Lung (tissue), 11 donors: ENCODE measurements at regions not wholly inside any gene's neighbourhood (a gene's known extent, or its start where the extent isn't known, plus 50 kb on each side); places are given as distances from the start of the nearest gene placed in this dataset.

Source experiments
- ATAC-seq: fragments of 200-7000 bp; cut with Tn5 transposase; one replicate; pipeline ENCODE4 v1.9.1; 2020; ENCODE audit warnings: moderate number of reproducible peaks; ENCODE audit not compliant: insufficient read depth, low FRiP score
- DNase-seq, 3 donors: peaks; one replicate each; pipeline ENCODE4 v3.0.0-alpha.2; 2013 to 2017
- H3K27ac ChIP-seq, 2 donors: one replicate each; pipeline ENCODE4 v1.5.1; 2013; ENCODE audit warnings: mild to moderate bottlenecking in 2 of 2, moderate library complexity in 2 of 2, control low read depth in 1 of 2, inconsistent platforms in 1 of 2, low read depth in 1 of 2, low read length in 1 of 2
- H3K27me3 ChIP-seq, 3 donors: one replicate each; pipeline ENCODE4 v1.5.1; 2013; ENCODE audit warnings: low read length in 2 of 3; ENCODE audit not compliant: control insufficient read depth in 3 of 3, insufficient read depth in 3 of 3
- H3K36me3 ChIP-seq, 4 donors: one replicate each; pipeline ENCODE4 v1.5.1; 2013; ENCODE audit warnings: low read length in 4 of 4, mild to moderate bottlenecking in 1 of 4, moderate library complexity in 1 of 4; ENCODE audit not compliant: control insufficient read depth in 4 of 4, insufficient read depth in 4 of 4
- H3K4me1 ChIP-seq, 5 donors: one replicate each; pipeline ENCODE4 v1.5.1; 2013; ENCODE audit warnings: low read length in 5 of 5, mild to moderate bottlenecking in 2 of 5, moderate library complexity in 1 of 5; ENCODE audit not compliant: control insufficient read depth in 5 of 5, insufficient read depth in 5 of 5
- H3K4me3 ChIP-seq: one replicate; pipeline ENCODE4 v1.5.1; 2013; ENCODE audit warnings: mild to moderate bottlenecking, control low read depth, moderate library complexity
- H3K9ac ChIP-seq, 2 donors: one replicate each; pipeline ENCODE4 v1.5.1; 2013; ENCODE audit warnings: low read length in 2 of 2, control low read depth in 1 of 2; ENCODE audit not compliant: insufficient read depth in 1 of 2
- H3K9me3 ChIP-seq, 4 donors: one replicate each; pipeline ENCODE4 v1.5.1; 2013; ENCODE audit warnings: low read length in 3 of 4, mild to moderate bottlenecking in 1 of 4, moderate library complexity in 1 of 4; ENCODE audit not compliant: control insufficient read depth in 4 of 4, insufficient read depth in 3 of 4
- CTCF ChIP-seq: IDR thresholded peaks from 2 replicates; pipeline ENCODE4 v1.5.1; 2012; ENCODE audit warnings: mild to moderate bottlenecking; ENCODE audit errors: control extremely low read depth, extremely low read depth
- WGBS, 2 donors: extraction: QIAGEN DNeasy Blood & Tissue Kit; methylation state at CpG; one replicate each; pipeline ENCODE4 v1.1.7; 2013; 5-methylcytosine and 5-hydroxymethylcytosine counted together
- donor health status: control.
- donor health status: control.
- donor health status: Bipolar disorder and iron deficiency.
- donor health status: healthy.
- donor health status: DM: yes; HTN: yes; CAD: no.

- DNase-seq, result peak in 2 of 3 donors; percentile 39 to 63
- no peaks in the 10 kb centered on the region for H3K36me3 ChIP-seq
- TF ChIP-seq CTCF, result no peak
- H3K4me3 ChIP-seq, result no peak overlapping the region
- 58 to 66% methylated on average over 11 of the region's 11 CpGs for WGBS, 2 donors
- H3K9me3 ChIP-seq, result peaks cover 0 to 2% (median 0%) of the 10 kb centered on the region in 4 donors
- no peak overlapping the region for H3K9ac ChIP-seq
- ATAC-seq, result no peak
- peaks cover 0 to 16% (median 0%) of the 10 kb centered on the region in 5 donors for H3K4me1 ChIP-seq
- H3K27ac ChIP-seq, result no peak overlapping the region
- H3K27me3 ChIP-seq, result no peaks in the 10 kb centered on the region
Measured at GRCh38 chr15:68503791-68504680, 72.1 kb upstream of the ITGA11 start.

- DNase-seq, result no peak
Measured at GRCh38 chr15:68504681-68505170, 72.8 kb upstream of the ITGA11 start.

GRCh38 chr15:68506071-68506470, 72.7 kb upstream of the CORO2B start:
- no peak for ATAC-seq
- no peak overlapping the region for H3K9ac ChIP-seq
- H3K27me3 ChIP-seq, result no peaks in the 10 kb centered on the region
- H3K36me3 ChIP-seq, result no peaks in the 10 kb centered on the region
- no peak for TF ChIP-seq CTCF
- H3K9me3 ChIP-seq, result peaks cover 0 to 2% (median 0%) of the 10 kb centered on the region in 4 donors
- H3K4me1 ChIP-seq, result peaks cover 0 to 13% (median 0%) of the 10 kb centered on the region in 5 donors
- H3K27ac ChIP-seq, result no peak overlapping the region
- WGBS, 2 donors, result 94 to 95% methylated on average over 2 of the region's 2 CpGs
- H3K4me3 ChIP-seq, result no peak overlapping the region
- DNase-seq, result no peak

More at GRCh38 chr15:68504681-68505170, 72.8 kb upstream of the ITGA11 start:
- Histone ChIP-seq H3K9ac (no peak overlapping the region), H3K4me1 (peaks cover 0 to 16% (median 0%) of the 10 kb centered on the region in 5 donors), H3K36me3 (no peaks in the 10 kb centered on the region), H3K27me3 (no peaks in the 10 kb centered on the region), H3K4me3 (no peak overlapping the region), H3K9me3 (peaks cover 0 to 2% (median 0%) of the 10 kb centered on the region in 4 donors), H3K27ac (no peak overlapping the region)
- no peak for ATAC-seq
- WGBS, 2 donors, result 54 to 60% methylated on average over 8 of the region's 8 CpGs
- no peak for TF ChIP-seq CTCF
